ENCODE measurements at regions not wholly inside any gene's neighbourhood (a gene's known extent, or its start where the extent isn't known, plus 50 kb on each side); places are given as distances from the start of the nearest gene placed in this dataset.

DNA sequence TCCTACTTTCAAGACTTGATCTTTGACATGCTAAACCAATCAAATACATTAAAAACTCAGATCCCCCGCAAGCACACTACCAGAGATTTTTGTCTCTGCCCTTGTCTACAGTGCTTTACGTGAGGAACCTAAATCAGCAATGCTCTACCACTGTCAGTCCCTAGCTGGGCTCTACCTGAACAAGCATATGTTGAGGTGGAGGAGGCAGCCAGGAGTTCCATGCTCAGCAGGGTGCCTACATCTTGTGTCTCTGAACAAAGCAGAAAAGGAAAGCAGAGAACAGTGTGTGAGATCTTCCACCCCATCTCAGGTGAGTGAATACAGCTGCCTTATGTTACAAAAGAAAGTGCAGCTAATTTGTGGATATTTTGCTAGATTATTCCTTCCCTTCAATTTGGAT, 255.0 kb downstream of the NDUFS4 start:
- H3K9me3 Mint-ChIP-seq: peaks cover 0 to 5% of the 10 kb centered on the region in 2 donors
- H3K36me3 Mint-ChIP-seq: no peaks in the 10 kb centered on the region
- ATAC-seq (no peak), DNase-seq (ENCODE audit: low spot score in 2 of 2) (no peak)
- H3K27ac Mint-ChIP-seq: no peak overlapping the region

DNA sequence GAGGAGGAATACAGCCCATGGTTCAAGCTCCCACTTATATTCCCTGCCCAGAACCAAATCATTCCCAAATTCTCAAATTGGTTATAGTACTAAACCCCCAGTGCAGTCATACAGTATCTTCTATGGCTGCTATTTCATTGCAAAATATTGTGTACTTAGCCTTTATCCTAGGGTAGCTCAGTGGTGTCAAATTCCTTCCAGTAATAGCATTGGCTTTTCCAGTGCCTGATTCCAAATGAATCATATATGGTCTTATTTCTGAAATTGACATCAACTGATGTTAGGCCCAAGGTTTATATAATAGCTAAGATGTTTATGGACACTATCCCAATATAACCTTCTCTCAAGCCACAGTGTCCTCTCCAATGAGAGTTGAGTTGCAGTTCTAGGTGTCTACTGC, 256.7 kb downstream of the NDUFS4 start:
- no peaks in the 10 kb centered on the region for H3K36me3 Mint-ChIP-seq
- no peak overlapping the region for H3K27ac Mint-ChIP-seq
- H3K9me3 Mint-ChIP-seq: no peaks in the 10 kb centered on the region
- no peak for ATAC-seq
- DNase-seq (ENCODE audit: low spot score in 2 of 2): no peak

GRCh38 chr5:53819482-53819881, 259.0 kb downstream of the NDUFS4 start:
- Mint-ChIP-seq H3K27ac (no peak overlapping the region), H3K36me3 (no peaks in the 10 kb centered on the region), H3K9me3 (no peaks in the 10 kb centered on the region)
- DNase-seq (ENCODE audit: low spot score in 2 of 2): no peak
- no peak for ATAC-seq

DNA sequence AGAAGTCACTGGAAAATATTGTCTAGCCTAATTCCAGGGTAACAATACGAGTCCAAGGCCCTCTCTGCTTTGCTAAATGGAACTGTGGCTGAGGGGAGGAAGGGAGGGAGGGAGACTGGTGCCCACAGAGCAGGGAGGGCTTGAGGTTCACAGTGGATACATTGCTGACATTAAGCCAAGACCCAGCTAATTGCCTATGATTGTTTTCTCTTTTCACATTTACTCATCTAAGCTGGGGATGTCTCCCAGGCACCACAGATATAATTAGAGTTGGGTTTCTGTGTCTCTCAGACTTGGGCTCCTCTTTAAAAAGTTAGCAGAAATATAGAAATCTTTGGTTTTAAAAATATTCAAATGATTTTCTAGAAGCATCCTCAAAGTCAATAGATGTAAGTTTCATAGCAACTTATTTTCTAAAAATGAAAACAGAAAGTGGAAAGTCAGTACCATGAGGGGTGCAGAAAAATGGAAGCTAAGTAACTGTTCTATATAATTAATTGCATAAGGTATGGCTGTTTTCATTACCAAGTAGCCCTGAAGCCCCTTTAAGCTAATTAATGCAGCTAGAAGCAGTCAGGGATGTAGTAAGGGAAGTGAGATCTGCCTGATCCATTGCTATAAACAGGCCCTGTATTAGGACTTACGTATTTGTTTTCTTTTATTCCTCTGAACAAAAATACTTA, 259.8 kb downstream of the NDUFS4 start:
- no peak for DNase-seq (ENCODE audit: low spot score in 2 of 2)
- Mint-ChIP-seq H3K9me3 (no peaks in the 10 kb centered on the region), H3K36me3 (no peaks in the 10 kb centered on the region), H3K27ac (no peak overlapping the region)
- ATAC-seq: no peak

DNA sequence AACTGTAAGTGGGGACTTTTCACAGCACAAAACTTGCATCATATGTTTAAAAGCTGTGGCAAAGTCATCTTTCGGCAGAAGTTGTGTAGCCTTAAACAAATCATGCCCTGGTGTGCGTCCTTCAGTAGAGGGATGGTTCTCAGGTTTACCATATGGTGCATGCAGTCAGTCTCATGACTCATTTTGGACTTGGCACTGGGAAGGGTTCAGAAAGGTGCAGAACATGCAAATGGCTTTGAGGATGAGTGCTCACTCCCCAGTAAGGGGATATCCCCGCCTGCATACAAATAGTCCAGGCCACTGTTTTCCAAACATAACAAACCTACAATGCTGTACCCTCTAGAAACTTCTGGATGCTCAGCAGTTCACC, 260.3 kb downstream of the NDUFS4 start:
- Mint-ChIP-seq H3K36me3 (no peaks in the 10 kb centered on the region), H3K9me3 (no peaks in the 10 kb centered on the region), H3K27ac (no peak overlapping the region)
- ATAC-seq (no peak), DNase-seq (ENCODE audit: low spot score in 2 of 2) (no peak)

DNA sequence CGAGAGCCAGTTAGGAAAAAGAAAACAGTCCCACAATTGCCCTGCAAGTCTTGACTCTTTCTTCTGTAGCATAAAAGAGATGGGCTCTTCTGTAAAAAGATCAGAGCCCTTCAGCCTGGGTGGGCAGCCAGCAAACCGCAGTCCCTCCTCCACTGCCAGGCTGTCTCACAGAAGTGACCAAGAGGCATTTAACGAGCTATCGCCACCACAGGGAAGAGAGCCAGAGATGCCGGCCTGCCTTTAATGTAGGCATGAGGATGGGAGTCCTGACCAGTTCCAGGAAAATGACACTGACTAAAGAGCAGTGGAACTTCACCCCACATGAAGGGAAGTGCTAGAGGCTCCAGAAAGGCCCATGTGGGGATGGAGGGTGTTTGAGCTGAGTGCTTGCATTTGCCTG, 264.6 kb downstream of the NDUFS4 start:
- H3K36me3 Mint-ChIP-seq: no peaks in the 10 kb centered on the region
- ATAC-seq (no peak), DNase-seq (ENCODE audit: low spot score in 2 of 2) (no peak)
- no peak overlapping the region for H3K27ac Mint-ChIP-seq
- no peaks in the 10 kb centered on the region for H3K9me3 Mint-ChIP-seq

GRCh38 chr5:53825926-53826325, 265.5 kb downstream of the NDUFS4 start:
- no peak for ATAC-seq

GRCh38 chr5:53826504-53826903, 266.1 kb downstream of the NDUFS4 start:
- DNase-seq (ENCODE audit: low spot score in 2 of 2): no peak
- Mint-ChIP-seq H3K27ac (no peak overlapping the region), H3K36me3 (no peaks in the 10 kb centered on the region), H3K9me3 (no peaks in the 10 kb centered on the region)
- ATAC-seq: no peak

More at GRCh38 chr5:53825926-53826325, 265.5 kb downstream of the NDUFS4 start:
- Mint-ChIP-seq H3K9me3 (no peaks in the 10 kb centered on the region), H3K36me3 (no peaks in the 10 kb centered on the region), H3K27ac (no peak overlapping the region)
- DNase-seq (ENCODE audit: low spot score in 2 of 2): no peak

- H3K36me3 Mint-ChIP-seq: no peaks in the 10 kb centered on the region
Observed at GRCh38 chr5:53827211-53827651, 266.8 kb downstream of the NDUFS4 start.

GRCh38 chr5:53831496-53831895, 271.1 kb downstream of the NDUFS4 start:
- H3K9me3 Mint-ChIP-seq: no peaks in the 10 kb centered on the region
- no peak for ATAC-seq

More at GRCh38 chr5:53827211-53827651, 266.8 kb downstream of the NDUFS4 start:
- Mint-ChIP-seq H3K9me3 (no peaks in the 10 kb centered on the region), H3K27ac (no peak overlapping the region)
- DNase-seq (ENCODE audit: low spot score in 2 of 2) (no peak), ATAC-seq (no peak)

More at GRCh38 chr5:53831496-53831895, 271.1 kb downstream of the NDUFS4 start:
- H3K36me3 Mint-ChIP-seq: no peaks in the 10 kb centered on the region
- H3K27ac Mint-ChIP-seq: no peak overlapping the region
- DNase-seq (ENCODE audit: low spot score in 2 of 2): no peak

Data from activated naive CD4-positive, alpha-beta T cell treated with anti-CD3 and anti-CD28 coated beads, Interleukin-2, amount 50 U/mL, for 72 hours (primary cell).